GM12873 (cell line): ENCODE measurements at regions not wholly inside any gene's neighbourhood (a gene's known extent, or its start where the extent isn't known, plus 50 kb on each side); places are given as distances from the start of the nearest gene placed in this dataset.

ENCODE experiments used
- CTCF ChIP-seq: IDR thresholded peaks from 2 replicates; pipeline ENCODE4 v1.5.1; 2012; ENCODE audit warnings: low read depth, mild to moderate bottlenecking, moderate library complexity, low read length, control low read depth; ENCODE audit not compliant: insufficient read depth; ENCODE audit errors: missing control alignments

DNA sequence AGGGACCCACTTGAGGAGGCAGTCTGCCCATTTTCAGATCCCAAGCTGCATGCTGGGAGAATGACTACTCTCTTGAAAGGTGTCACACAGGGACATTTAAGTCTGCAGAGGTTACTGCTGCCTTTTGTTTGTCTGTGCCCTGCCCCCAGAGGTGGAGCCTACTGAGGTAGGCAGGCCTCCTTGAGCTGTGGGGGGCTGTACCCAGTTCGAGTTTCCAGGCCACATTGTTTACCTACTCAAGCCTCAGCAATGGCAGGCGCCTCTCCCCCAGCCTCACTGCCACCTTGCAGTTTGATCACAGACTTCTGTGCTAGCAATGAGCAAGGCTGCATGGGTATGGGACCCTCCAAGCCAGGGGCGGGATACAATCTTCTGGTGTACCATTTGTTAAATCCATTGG is 126.0 kb downstream of the OR4A5 start:
- no peak for TF ChIP-seq CTCF

- TF ChIP-seq CTCF = peak; percentile 30
These were observed 148.4 kb downstream of the OR4A5 start for GRCh38 chr11:54855047-54855446.
